ENCODE measurements at regions not wholly inside any gene's neighbourhood (a gene's known extent, or its start where the extent isn't known, plus 50 kb on each side); places are given as distances from the start of the nearest gene placed in this dataset.

- Mint-ChIP-seq H3K27me3 (peaks cover 47% of the 10 kb centered on the region), H3K27ac (no peak overlapping the region), H3K4me3 (no peak overlapping the region), H3K9me3 (no peaks in the 10 kb centered on the region), H3K4me1 (no peaks in the 10 kb centered on the region)
- DNase-seq: no peak
- no peak for ATAC-seq
Measured at GRCh38 chr5:112625246-112625645, 112.4 kb upstream of the APC start.

DNA sequence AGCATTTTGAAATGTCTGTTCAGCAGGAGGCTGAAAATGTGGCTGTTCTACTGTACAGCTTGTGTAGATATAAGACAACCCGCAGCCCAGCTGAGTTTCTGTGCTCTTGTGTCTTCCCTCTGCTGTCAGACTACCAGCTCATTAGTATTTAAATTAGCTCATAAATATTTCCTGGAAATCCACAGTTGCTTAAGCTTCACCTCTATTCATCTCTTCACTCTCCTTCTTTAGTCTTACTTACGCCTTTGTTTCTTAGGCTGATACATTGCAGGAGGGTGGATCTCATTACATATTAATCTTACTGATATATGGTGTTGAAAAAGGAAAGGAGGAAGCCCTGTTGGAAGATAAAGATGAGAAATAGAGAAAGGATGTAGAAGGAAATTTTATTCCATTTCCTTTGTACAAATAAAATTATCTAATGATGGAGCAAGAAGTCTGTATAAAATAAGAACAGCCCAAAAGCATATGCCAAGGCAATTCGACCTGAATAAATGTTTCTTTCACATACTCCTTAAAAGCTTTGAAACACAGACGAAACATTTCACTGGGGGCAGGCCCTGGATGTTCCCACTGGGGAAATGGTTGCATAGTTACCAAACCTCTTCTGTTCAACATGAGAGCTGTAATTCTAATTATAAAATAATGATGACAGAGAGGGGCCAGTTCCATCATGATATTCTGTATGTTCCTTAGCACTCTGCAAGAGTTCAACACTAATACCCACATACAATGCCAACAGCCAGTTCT lies 111.8 kb upstream of the APC start:
- no peak overlapping the region for H3K27ac Mint-ChIP-seq
- DNase-seq: no peak
- H3K4me3 Mint-ChIP-seq: no peak overlapping the region
- no peaks in the 10 kb centered on the region for H3K4me1 Mint-ChIP-seq
- peaks cover 52% of the 10 kb centered on the region for H3K27me3 Mint-ChIP-seq
- no peak for ATAC-seq
- H3K9me3 Mint-ChIP-seq: no peaks in the 10 kb centered on the region

GRCh38 chr5:112626715-112627114 lies 111.0 kb upstream of the APC start:
- H3K27ac Mint-ChIP-seq: no peak overlapping the region
- ATAC-seq (no peak), DNase-seq (no peak)
- peaks cover 58% of the 10 kb centered on the region for H3K27me3 Mint-ChIP-seq
- H3K9me3 Mint-ChIP-seq: no peaks in the 10 kb centered on the region
- H3K4me1 Mint-ChIP-seq: no peaks in the 10 kb centered on the region
- no peak overlapping the region for H3K4me3 Mint-ChIP-seq

GRCh38 chr5:112628214-112628980 lies 109.3 kb upstream of the APC start:
- Mint-ChIP-seq H3K9me3 (peaks cover 0 to 5% of the 10 kb centered on the region in 2 donors), H3K4me1 (no peaks in the 10 kb centered on the region), H3K27ac (no peak overlapping the region), H3K4me3 (no peak overlapping the region), H3K27me3 (peaks cover 53% of the 10 kb centered on the region)
- DNase-seq: no peak
- no peak for ATAC-seq

DNA sequence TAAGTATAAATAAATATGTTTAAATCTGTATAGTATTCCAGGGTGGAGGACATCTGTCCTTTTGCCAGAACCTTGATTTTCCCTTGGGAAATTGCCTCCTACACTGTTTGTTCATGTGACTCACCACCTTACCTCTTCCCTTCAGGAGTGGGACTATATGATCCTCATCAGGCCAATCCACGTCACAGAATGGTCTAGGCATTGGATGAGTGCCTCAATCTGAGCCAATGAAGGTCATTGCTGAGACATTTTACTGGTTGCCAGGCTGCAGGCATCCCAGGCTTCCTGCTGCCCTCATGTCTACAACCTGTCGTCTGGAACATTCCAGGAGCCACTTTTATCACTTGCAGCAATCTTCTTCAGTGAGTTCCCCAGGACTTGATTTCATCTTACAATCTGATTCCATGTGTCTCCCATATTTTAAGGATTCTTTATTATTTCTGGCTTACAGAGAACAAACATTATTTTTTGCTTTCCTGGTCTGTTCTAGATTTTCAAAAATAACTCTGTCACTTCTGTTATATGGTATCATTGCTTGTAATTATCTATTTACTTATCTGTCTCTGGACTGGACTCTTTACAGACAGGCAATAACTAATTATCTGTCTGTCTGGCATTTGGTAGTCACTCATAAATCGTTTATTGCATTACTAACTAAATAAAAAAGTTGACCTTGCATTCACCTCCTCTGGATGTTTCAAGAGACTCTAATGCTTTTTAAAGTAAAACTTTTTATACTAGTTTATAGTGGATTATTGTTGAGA lies 107.3 kb upstream of the APC start:
- Mint-ChIP-seq H3K27me3 (peaks cover 33% of the 10 kb centered on the region), H3K27ac (no peak overlapping the region), H3K4me3 (no peak overlapping the region), H3K9me3 (peaks cover 0 to 8% of the 10 kb centered on the region in 2 donors), H3K4me1 (no peaks in the 10 kb centered on the region)
- ATAC-seq: no peak
- DNase-seq: no peak

DNA sequence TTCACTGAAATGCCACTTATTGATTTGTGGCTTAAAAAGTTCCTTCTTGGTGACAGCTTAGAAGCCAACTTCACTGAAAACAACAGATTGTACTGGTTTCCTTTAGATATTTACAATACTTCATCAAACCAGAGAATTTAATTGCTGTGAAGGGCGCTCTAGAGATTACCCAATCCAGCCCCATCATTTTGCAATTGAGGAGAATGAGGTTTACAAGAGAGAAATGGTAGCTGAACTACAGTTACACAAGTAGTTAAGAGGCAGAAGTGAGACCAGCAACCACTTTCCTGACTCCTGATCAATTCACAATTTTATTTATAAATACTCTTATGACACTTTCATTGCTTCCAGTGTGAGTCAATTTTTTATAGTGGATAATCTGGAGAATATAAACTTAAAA lies 103.5 kb upstream of the APC start:
- ATAC-seq (no peak), DNase-seq (no peak)
- Mint-ChIP-seq H3K27me3 (peaks cover 22% of the 10 kb centered on the region), H3K4me1 (no peaks in the 10 kb centered on the region), H3K9me3 (peaks cover 0 to 8% of the 10 kb centered on the region in 2 donors), H3K27ac (no peak overlapping the region), H3K4me3 (no peak overlapping the region)

GRCh38 chr5:112634796-112635195 lies 102.9 kb upstream of the APC start:
- H3K4me1 Mint-ChIP-seq: no peaks in the 10 kb centered on the region
- no peak for DNase-seq
- peaks cover 0 to 8% of the 10 kb centered on the region in 2 donors for H3K9me3 Mint-ChIP-seq
- no peak overlapping the region for H3K4me3 Mint-ChIP-seq
- H3K27me3 Mint-ChIP-seq: peaks cover 15% of the 10 kb centered on the region
- no peak overlapping the region for H3K27ac Mint-ChIP-seq
- ATAC-seq: no peak

DNA sequence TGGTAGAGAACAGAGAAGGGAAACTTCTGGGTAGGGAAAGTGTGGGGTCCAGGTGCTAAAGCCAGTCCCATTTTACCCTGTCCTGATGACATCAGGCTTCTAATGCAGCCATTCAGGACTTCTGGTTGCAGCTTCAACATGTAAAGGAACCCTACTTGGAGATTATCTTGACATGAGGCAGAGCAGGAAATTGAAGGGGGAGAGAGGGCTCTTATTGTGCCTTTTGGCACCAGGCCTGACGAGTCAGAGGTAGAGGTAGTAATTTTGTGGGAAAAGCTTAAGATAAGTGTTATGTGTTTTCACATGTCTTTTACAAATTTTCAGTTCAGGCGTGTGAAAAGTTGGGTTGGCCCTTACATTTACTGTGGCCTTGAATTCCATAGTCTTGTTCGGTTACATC lies 102.4 kb upstream of the APC start:
- H3K27ac Mint-ChIP-seq: peak overlapping the region in 1 of 2 donors; percentile 9
- H3K27me3 Mint-ChIP-seq: peaks cover 10% of the 10 kb centered on the region
- peaks cover 0 to 8% of the 10 kb centered on the region in 2 donors for H3K9me3 Mint-ChIP-seq
- H3K4me3 Mint-ChIP-seq: no peak overlapping the region
- no peaks in the 10 kb centered on the region for H3K4me1 Mint-ChIP-seq
- DNase-seq (no peak), ATAC-seq (no peak)

- Mint-ChIP-seq H3K27me3 (peaks cover 4% of the 10 kb centered on the region), H3K27ac (no peak overlapping the region), H3K4me3 (no peak overlapping the region), H3K9me3 (peaks cover 0 to 8% of the 10 kb centered on the region in 2 donors), H3K4me1 (no peaks in the 10 kb centered on the region)
- ATAC-seq (no peak), DNase-seq (no peak)
Measured at GRCh38 chr5:112635771-112636731, 101.6 kb upstream of the APC start.

GRCh38 chr5:112636751-112637150 lies 100.9 kb upstream of the APC start:
- Mint-ChIP-seq H3K9me3 (peaks cover 0 to 8% of the 10 kb centered on the region in 2 donors), H3K4me3 (no peak overlapping the region), H3K27me3 (no peaks in the 10 kb centered on the region), H3K4me1 (no peaks in the 10 kb centered on the region), H3K27ac (no peak overlapping the region)
- ATAC-seq: no peak
- DNase-seq: no peak

DNA sequence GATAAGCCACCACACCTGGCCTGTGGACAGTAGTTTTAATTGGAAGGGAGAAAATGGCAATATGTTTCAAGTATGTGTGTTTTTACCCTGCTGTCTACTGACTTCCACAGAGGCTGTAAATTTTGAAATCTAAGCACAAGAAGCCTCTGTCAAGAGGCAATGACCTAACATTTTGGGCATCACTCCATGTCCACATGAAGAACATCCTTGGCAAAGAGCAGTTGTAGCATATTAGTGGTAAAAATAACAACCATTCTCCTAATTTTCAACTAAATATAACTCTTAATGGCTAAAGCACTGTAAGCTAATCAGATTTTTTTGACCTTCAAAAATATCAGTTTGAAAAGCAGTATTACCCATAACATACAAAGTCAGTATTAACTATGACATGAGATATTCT lies 100.3 kb upstream of the APC start:
- no peak overlapping the region for H3K4me3 Mint-ChIP-seq
- no peak overlapping the region for H3K27ac Mint-ChIP-seq
- DNase-seq: no peak
- H3K27me3 Mint-ChIP-seq: no peaks in the 10 kb centered on the region
- H3K9me3 Mint-ChIP-seq: peaks cover 0 to 8% of the 10 kb centered on the region in 2 donors
- no peaks in the 10 kb centered on the region for H3K4me1 Mint-ChIP-seq
- ATAC-seq: no peak

GRCh38 chr5:112640546-112640945 lies 97.1 kb upstream of the APC start:
- Mint-ChIP-seq H3K4me1 (no peaks in the 10 kb centered on the region), H3K9me3 (no peaks in the 10 kb centered on the region), H3K4me3 (no peak overlapping the region), H3K27ac (no peak overlapping the region), H3K27me3 (no peaks in the 10 kb centered on the region)
- no peak for ATAC-seq
- no peak for DNase-seq

GRCh38 chr5:112641515-112642110 lies 96.1 kb upstream of the APC start:
- no peak overlapping the region for H3K4me3 Mint-ChIP-seq
- ATAC-seq: no peak
- no peak overlapping the region for H3K27ac Mint-ChIP-seq
- H3K27me3 Mint-ChIP-seq: no peaks in the 10 kb centered on the region
- no peaks in the 10 kb centered on the region for H3K9me3 Mint-ChIP-seq
- no peak for DNase-seq
- H3K4me1 Mint-ChIP-seq: no peaks in the 10 kb centered on the region

DNA sequence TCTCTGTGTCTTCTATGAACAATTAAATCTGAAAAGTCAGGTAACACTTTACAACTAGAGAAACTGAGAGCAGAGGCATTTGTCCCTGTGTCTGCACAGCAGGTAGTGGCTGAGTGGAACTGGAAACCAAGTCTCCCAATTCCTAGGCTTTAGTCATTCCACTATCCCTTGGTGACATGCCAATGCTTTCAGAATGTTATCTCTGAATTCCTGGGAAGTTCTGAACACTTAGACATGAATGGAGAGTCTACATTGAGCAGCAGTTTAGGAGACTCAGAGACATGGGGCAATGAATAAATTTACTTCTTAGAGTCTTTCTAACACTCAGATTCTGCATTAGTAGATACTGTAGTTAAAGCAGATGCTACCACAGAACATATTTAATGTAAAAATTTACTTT lies 94.8 kb upstream of the APC start:
- no peaks in the 10 kb centered on the region for H3K9me3 Mint-ChIP-seq
- H3K4me3 Mint-ChIP-seq: no peak overlapping the region
- H3K27ac Mint-ChIP-seq: no peak overlapping the region
- ATAC-seq (no peak), DNase-seq (no peak)
- H3K4me1 Mint-ChIP-seq: no peaks in the 10 kb centered on the region
- H3K27me3 Mint-ChIP-seq: no peaks in the 10 kb centered on the region
